Endothelial cell of umbilical vein (primary cell): ENCODE measurements at regions not wholly inside any gene's neighbourhood (a gene's known extent, or its start where the extent isn't known, plus 50 kb on each side); places are given as distances from the start of the nearest gene placed in this dataset.

Experiments
- BruUV-seq: library from RNA; stranded (reverse); fragments of 400-500 nt; replicated peaks from 2 replicates; lab custom pipeline; 2021; lab: Mats Ljungman, UMichigan
- CTCF ChIA-PET: fragments of 300-600, 350-600 bp; sonication (Branson Sonifier 250); formaldehyde crosslinking; loops from one replicate; lab custom pipeline; 2021; ENCODE audit warnings: antibody characterized with exemption, inconsistent platforms; lab: Charles Lee
- POLR2A ChIA-PET: fragments of 300-600, 350-600 bp; sonication (Branson Sonifier 250); formaldehyde crosslinking; loops from one replicate; lab custom pipeline; 2021; ENCODE audit warnings: antibody characterized with exemption, inconsistent platforms; lab: Charles Lee
- DNase-seq: peaks from one replicate; pipeline ENCODE4 v3.0.0-alpha.2; 2011; ENCODE audit warnings: low read depth, low spot score
- FAIRE-seq: peaks from 2 replicates; lab custom pipeline; 2011; peaks lifted over from hg19 to GRCh38; lab: Jason Lieb, UNC
- H2AFZ ChIP-seq: 2 replicates; pipeline ENCODE4 v1.6.0; 2012; ENCODE audit warnings: low read depth, low read length, control low read depth, inconsistent platforms
- H3K27ac ChIP-seq: 2 replicates; pipeline ENCODE4 v1.5.1; 2011; ENCODE audit warnings: low read depth, mild to moderate bottlenecking, control low read depth, low read length, moderate library complexity; ENCODE audit not compliant: insufficient read depth
- H3K27me3 ChIP-seq, 2 experiments: 2 replicates each; pipeline versions ENCODE4 v1.6.0 to v1.6.1; 2011; ENCODE audit warnings: low read length in 2 of 2, mixed read lengths in 1 of 2; ENCODE audit not compliant: control insufficient read depth in 2 of 2, insufficient read depth in 2 of 2
- H3K36me3 ChIP-seq, 2 experiments: 2 replicates in 1 of 2; 3 replicates in 1 of 2; pipeline ENCODE4 v1.5.1; 2011; ENCODE audit warnings: low read length in 2 of 2, mild to moderate bottlenecking in 1 of 2, moderate library complexity in 1 of 2; ENCODE audit not compliant: control insufficient read depth in 2 of 2, insufficient read depth in 2 of 2; ENCODE audit errors: extremely low read depth in 1 of 2
- H3K4me1 ChIP-seq: 3 replicates; pipeline ENCODE4 v1.5.1; 2011; ENCODE audit warnings: mild to moderate bottlenecking, low read length; ENCODE audit not compliant: control insufficient read depth, insufficient read depth; ENCODE audit errors: extremely low read depth
- H3K4me2 ChIP-seq: 2 replicates; pipeline ENCODE4 v1.6.1; 2011; ENCODE audit warnings: low read length, control low read depth, mixed read lengths; ENCODE audit not compliant: insufficient read depth
- H3K4me3 ChIP-seq, 3 experiments: fragments of 200-600 bp in 1 of 3; sonication (generic), shearing (Covaris generic) in 1 of 3; replicated peaks in 1 of 3; 2 replicates each; pipeline ENCODE4 v1.5.1; 2011 to 2016; ENCODE audit warnings: control low read depth in 3 of 3, low read length in 3 of 3, mild to moderate bottlenecking in 2 of 3, inconsistent platforms in 1 of 3, low read depth in 1 of 3, moderate library complexity in 1 of 3; ENCODE audit not compliant: insufficient read depth in 1 of 3
- H3K79me2 ChIP-seq: 2 replicates; pipeline ENCODE4 v1.6.0; 2012; ENCODE audit warnings: low read length, inconsistent platforms; ENCODE audit not compliant: control insufficient read depth, insufficient read depth
- H3K9ac ChIP-seq: replicated peaks from 2 replicates; pipeline ENCODE3; 2011; ENCODE audit warnings: low read length, control low read depth; ENCODE audit not compliant: insufficient read depth; ENCODE audit errors: extremely low read depth
- H3K9me1 ChIP-seq: replicated peaks from 3 replicates; pipeline ENCODE4 v1.6.0; 2011; ENCODE audit warnings: mild to moderate bottlenecking, low read length; ENCODE audit not compliant: control insufficient read depth, insufficient read depth; ENCODE audit errors: extremely low read depth
- H3K9me3 ChIP-seq: replicated peaks from 2 replicates; pipeline ENCODE4 v1.5.1; 2012; ENCODE audit warnings: low read length, inconsistent platforms; ENCODE audit not compliant: control insufficient read depth, insufficient read depth
- H4K20me1 ChIP-seq: replicated peaks from 2 replicates; pipeline ENCODE3; 2011; ENCODE audit warnings: mild to moderate bottlenecking, low read length; ENCODE audit not compliant: control insufficient read depth, insufficient read depth; ENCODE audit errors: extremely low read depth
- CTCF ChIP-seq, 2 donors: IDR thresholded peaks; 1 replicate in 1 of 2; 2 replicates in 1 of 2; pipeline ENCODE4 v1.5.1; 2011; ENCODE audit warnings: low read length in 2 of 2, mild to moderate bottlenecking in 2 of 2, moderate library complexity in 2 of 2, control low read depth in 1 of 2, inconsistent platforms in 1 of 2, low read depth in 1 of 2; ENCODE audit not compliant: insufficient read depth in 1 of 2; ENCODE audit errors: extremely low read depth in 1 of 2
- EZH2 ChIP-seq: IDR thresholded peaks from 2 replicates; pipeline ENCODE4 v1.6.1; 2012; ENCODE audit warnings: borderline replicate concordance, low read depth, mild to moderate bottlenecking, moderate library complexity, low read length, inconsistent platforms; ENCODE audit not compliant: severe bottlenecking
- FOS ChIP-seq: IDR thresholded peaks from 2 replicates; pipeline ENCODE4 v1.6.1; 2011; ENCODE audit warnings: mild to moderate bottlenecking, low read length, moderate library complexity, borderline replicate concordance; ENCODE audit not compliant: insufficient read depth
- GATA2 ChIP-seq: IDR thresholded peaks from 2 replicates; pipeline ENCODE4 v1.7.0; 2011; ENCODE audit warnings: low read depth, mild to moderate bottlenecking, moderate library complexity, mixed read lengths, low read length; ENCODE audit not compliant: insufficient read length, insufficient read depth
- JUN ChIP-seq: IDR thresholded peaks from 2 replicates; pipeline ENCODE4 v1.6.1; 2011; ENCODE audit warnings: borderline replicate concordance, low read depth; ENCODE audit not compliant: insufficient read length, insufficient read depth
- MAX ChIP-seq: IDR thresholded peaks from 2 replicates; pipeline ENCODE4 v1.6.1; 2011; ENCODE audit not compliant: insufficient read depth, insufficient read length
- MYC ChIP-seq: IDR thresholded peaks from one replicate; pipeline ENCODE4 v1.6.1; 2011; ENCODE audit warnings: mild to moderate bottlenecking, low read depth, low read length
- POLR2A ChIP-seq: IDR thresholded peaks from 2 replicates; pipeline ENCODE4 v1.6.1; 2012; ENCODE audit warnings: low read depth, mild to moderate bottlenecking, control low read depth, low read length
- POLR2AphosphoS5 ChIP-seq: IDR thresholded peaks from 2 replicates; pipeline ENCODE4 v1.6.1; 2012; ENCODE audit warnings: low read depth, mild to moderate bottlenecking, control low read depth, low read length, moderate library complexity; ENCODE audit not compliant: insufficient read depth
- dilution Hi-C: fragments of 300-500 bp; cut with MboI; formaldehyde crosslinking; loops from one replicate; pipeline ENCODE4 v1.15.0; 2019; ENCODE audit warnings: low sequenced_read_pairs; ENCODE audit not compliant: extremely low pct_ligation_motif_present
- intact Hi-C: fragments of 100-400 bp; cut with micrococcal nuclease; formaldehyde crosslinking; loops from one replicate; pipeline ENCODE4 v1.10.0; 2022

GRCh38 chr2:220420820-220421219 is 793.4 kb downstream of the SLC4A3 start:
- dilution Hi-C loops (no loop called here), intact Hi-C loops (no loop called here)
- H3K4me3 ChIP-seq = no peak overlapping the region
- H3K9me1 ChIP-seq = no peaks in the 10 kb centered on the region
- no peak overlapping the region for H3K9ac ChIP-seq
- peaks cover 3% of the 10 kb centered on the region for H3K9me3 ChIP-seq
- H3K4me1 ChIP-seq = no peaks in the 10 kb centered on the region
- TF ChIP-seq MAX (no peak), POLR2AphosphoS5 (no peak), CTCF (IDR thresholded peaks at IDR 0.05; ENCODE audit: extremely low read depth in 1 of 2, insufficient read depth in 1 of 2, low read depth in 1 of 2, low read length in 2 of 2) (no peak), FOS (no peak), GATA2 (no peak), POLR2A (no peak), MYC (no peak), JUN (no peak), EZH2 (no peak)
- H3K27me3 ChIP-seq = no peaks in the 10 kb centered on the region
- FAIRE-seq (no peak), DNase-seq (no peak)
- no peak overlapping the region for H3K4me2 ChIP-seq
- POLR2A ChIA-PET = no interaction called here
- H3K79me2 ChIP-seq = no peaks in the 10 kb centered on the region
- BruUV-seq = no TSS peak
- CTCF ChIA-PET = no interaction called here
- H4K20me1 ChIP-seq = no peaks in the 10 kb centered on the region
- H3K27ac ChIP-seq = no peak overlapping the region
- no peak overlapping the region for H2AFZ ChIP-seq
- no peaks in the 10 kb centered on the region for H3K36me3 ChIP-seq
